Stimulated activated CD4-positive, alpha-beta T cell treated with anti-CD3 and anti-CD28 coated beads, Interleukin-12 subunit alpha, Interleukin-12 subunit beta, amount 100 ng/mL, for 48 hours (primary cell): ENCODE measurements at regions not wholly inside any gene's neighbourhood (a gene's known extent, or its start where the extent isn't known, plus 50 kb on each side); places are given as distances from the start of the nearest gene placed in this dataset.
A peak's percentile ranks its signal among the peaks of the same experiment; 100 is the strongest.
"Not testable (repeated sequence)": the region's sequence is repeated elsewhere in the genome, so short reads cannot be mapped to it uniquely, and the experiment has no call there.

ENCODE experiments used
- DNase-seq, 3 donors: peaks; one replicate each; pipeline ENCODE4 v3.0.0-alpha.2; 2020; ENCODE audit warnings: low read depth in 2 of 3, low spot score in 1 of 3

DNA sequence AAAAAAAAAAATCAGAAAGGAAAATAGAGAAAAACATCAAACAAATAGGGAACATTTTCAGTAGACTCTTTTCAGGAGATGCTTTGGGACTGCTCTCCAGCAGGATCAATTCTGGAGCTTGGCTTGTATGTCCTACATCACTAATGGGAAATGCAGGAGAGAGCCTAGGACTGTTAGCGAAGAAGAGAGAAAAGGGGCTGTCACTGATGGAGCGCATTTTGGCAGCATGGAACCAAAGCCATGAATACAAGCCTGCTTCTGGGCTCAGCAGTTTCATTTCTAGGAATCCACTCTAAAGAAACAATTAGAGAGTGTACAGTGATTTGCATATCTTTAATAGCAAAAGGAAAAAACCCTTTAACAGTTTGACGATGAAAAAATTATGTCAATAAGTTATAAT is 203.9 kb downstream of the NUFIP1 start:
- no peak for DNase-seq

DNA sequence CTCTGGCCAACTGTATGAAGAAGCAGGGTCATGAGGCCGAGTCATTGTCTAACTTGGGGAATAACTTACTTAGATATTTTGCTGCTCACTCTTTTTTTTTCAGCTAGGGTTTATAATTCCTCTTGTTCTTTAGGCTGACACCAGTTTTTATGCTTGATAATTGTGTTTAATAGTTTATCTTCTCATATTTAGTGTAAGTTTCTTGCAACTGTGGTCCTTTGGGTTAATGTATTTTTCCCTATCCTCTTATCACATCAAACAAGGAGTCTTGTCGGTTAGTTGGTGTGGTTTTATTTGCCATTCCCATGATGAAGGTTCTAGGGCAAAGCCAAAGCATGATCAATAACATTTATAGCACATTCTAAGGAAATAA is 204.6 kb downstream of the NUFIP1 start:
- DNase-seq, result no peak

DNA sequence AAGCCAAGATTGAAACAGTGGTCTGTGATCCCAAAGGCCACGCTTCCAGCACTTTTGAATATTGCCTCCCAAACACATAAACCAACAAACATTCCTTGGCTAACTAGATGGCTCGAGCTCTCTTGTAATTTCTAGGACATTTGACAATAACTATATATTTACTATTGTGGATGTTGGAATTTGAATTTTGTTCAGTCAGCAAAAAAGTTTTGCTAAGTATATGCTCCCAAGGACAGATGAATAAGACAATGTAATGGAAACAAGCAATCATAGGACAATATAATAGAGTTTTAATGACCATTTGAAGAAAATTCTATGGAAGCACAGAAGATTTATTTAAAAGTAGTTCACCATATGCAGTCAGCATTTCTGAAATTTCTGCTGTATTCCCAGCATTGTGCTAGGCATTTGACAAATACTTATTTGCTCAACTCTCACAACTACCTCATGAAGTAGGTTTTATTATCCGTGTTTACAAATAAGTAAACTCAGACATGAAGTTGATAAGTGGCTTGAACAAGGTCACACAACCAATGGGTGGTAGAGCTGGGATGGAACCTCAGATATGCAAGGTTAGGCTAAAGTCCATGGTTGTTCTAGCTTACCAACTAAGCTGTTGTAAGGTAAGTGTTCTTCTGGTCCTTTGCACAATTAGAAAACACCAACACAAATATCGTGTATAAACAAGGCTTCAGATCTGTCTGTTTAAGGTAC is 205.1 kb downstream of the NUFIP1 start:
- DNase-seq, result no peak

DNA sequence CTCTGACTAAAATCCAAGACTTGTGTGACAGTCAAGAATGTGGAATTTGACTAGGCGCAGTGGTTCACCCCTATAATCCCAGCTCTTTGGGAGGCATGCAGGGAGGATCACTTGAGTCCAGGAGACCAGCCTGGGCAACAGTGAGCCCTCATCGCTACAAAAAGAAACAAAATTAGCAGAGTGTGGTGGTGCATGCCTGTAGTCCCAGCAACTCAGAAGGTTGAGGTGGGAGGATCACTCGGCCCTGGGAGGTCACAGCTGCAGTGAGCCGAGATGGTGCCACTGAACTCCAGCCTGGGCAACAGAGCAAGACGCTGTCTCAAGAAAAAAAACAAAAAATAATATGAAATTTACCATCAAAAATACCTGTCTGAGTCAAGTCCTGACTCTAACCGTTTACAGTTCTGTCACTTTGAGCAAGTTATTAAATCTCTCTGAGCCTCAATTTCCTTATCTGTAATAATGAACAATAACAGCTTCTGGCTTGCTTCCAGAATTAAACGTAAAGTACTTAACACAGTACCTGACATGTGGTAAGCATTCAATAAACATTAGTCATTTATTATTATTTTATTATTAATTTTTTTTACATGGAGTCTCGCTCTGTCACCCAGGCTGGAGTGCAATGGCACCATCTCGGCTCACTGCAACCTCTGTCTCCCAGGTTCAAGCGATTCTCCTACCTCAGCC is 204.6 kb upstream of the TSC22D1 start:
- no peak for DNase-seq

DNA sequence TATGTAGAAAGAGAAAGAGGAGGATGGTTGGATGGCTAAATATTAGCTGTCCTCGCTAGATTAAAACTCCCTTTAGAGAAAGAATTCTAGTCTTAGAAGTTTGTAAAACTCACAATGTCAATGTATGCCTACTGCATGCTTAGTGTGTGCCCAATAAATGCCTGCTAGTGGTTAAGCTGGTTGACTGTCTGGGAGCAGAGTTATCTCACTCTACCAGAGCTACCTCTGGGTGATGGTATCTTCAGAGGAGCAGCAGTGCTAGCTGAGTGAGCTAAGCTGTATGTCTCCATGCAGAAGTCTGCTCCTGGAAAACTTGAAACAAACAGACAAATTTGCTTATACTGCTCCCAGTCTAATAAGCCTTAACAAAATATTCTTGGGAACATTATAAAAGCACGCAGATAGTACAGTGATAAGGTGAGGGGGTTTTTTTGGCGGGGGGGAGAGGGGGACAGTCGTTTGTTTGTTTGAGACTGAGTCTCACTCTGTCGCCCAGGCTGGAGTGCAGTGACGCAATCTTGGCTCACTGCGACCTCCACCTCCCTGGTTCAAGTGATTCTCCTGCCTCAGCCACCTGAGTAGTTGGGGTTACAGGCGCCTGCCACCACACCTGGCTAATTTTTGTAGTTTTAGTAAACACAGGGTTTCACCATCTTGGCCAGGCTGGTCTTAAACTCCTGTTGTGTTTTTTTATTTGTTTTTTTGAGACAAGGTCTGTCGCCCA is 202.8 kb upstream of the TSC22D1 start:
- no peak for DNase-seq

DNA sequence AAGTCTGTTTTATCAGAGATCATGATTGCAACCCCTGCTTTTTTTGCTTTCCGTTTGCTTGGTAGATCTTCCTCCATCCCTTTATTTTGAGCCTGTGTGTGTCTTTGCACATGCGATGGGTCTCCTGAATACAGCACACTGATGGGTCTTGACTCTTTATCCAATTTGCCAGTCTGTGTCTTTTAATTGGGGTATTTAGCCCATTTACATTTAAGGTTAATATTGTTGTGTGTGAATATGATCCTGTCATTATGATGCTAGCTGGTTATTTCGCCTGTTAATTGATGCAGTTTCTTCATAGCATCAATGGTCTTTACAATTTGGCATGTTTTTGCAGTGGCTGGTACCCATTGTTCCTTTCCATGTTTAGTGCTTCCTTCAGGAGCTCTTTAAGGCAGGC is 199.2 kb upstream of the TSC22D1 start:
- DNase-seq, result not testable (repeated sequence)

DNA sequence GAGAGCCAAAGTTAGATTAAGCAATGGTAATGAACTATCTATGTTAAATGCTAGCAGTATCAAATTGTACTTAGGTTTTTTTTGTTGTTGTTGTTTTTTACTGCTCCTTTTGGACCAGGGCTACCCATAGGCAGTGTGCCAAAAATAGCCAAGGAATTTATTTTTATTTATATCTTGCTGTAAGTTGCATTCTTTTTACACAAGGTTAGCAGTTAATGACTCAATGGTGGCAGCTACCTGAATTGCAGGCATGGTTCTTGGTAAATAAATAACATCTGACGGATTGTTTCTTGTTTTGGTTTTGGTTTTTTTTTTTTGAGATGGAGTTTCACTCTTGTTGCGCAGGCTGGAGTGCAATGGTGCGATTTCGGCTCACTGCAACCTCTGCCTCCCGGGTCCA is 194.8 kb upstream of the TSC22D1 start:
- DNase-seq, result no peak

DNA sequence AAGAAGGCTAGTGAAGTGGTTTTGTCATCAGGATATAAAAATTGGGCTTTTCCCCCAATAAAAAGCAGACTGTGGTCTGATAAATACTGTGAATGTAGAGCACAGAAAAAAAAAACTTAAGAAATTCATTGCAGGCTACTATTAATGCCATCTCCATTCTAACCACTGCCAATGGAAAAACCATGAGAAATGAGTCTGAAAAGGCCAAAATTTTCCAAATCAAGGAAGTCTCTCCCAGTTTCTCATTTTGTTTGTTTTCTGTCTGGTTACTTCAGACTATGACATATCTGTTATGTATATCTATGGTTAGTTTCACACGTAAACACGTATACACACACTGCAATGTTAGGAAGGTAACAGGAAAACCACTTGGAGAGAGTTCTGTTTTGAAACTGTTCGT is 193.6 kb upstream of the TSC22D1 start:
- DNase-seq, result no peak

DNA sequence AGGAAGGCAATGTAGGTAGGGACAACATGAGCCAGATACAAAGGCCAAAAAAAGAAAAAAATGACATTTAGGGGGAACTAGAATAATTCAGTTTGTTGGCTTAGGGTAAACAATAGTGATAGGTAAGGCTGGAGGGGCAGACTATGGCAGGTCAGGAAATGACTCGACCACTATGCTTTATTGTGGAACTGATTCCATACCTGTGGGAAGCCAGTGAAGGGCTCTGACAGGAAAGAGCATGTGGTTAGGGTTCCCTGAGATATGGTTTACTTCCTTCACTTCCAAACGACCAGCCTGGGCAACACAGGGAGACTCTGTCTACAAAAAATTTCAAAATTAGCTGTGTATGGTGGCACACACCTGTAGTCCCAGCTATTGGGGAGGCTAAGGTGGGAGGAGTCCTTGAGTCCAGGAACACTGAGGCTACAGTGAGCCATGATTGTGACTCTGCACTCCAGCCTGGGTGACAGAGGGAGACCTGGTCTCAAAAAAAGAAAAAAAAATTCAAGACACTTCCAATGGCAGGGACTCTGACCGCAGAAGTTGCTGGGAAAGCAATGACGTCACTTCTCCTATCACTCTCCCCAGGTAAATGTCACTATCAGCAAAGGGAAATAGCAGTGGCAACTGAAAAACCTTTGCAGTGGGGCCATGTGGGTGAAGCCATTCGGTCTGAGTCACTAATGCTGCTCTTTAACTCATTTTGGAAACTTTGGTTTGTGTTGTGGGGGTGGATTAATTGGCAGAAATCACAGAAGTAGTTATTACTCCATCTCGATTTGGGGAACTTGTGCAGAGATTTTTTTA is 192.8 kb upstream of the TSC22D1 start:
- peak; percentile 18 to 50 (median 33) for DNase-seq

DNA sequence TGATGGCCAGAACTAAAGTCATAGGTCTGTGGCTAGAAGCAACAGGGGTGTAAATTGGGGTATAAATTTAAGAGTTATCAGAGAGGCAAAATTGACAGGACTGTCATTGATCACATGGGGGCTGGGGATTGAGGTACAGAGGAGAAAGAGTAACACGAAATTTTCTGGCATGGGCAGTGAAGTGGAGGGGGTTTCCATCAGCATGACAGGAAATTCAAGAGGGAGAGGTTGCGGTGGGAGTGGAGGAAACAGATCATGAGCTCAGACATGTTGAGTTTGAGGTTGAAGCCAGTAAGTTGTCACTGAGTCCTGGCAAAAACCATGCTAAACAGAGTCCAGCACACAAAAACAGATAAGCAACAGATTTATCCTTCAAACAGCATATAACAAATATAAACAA is 192.1 kb upstream of the TSC22D1 start:
- DNase-seq, result peak; percentile 8 to 26 (median 10)

DNA sequence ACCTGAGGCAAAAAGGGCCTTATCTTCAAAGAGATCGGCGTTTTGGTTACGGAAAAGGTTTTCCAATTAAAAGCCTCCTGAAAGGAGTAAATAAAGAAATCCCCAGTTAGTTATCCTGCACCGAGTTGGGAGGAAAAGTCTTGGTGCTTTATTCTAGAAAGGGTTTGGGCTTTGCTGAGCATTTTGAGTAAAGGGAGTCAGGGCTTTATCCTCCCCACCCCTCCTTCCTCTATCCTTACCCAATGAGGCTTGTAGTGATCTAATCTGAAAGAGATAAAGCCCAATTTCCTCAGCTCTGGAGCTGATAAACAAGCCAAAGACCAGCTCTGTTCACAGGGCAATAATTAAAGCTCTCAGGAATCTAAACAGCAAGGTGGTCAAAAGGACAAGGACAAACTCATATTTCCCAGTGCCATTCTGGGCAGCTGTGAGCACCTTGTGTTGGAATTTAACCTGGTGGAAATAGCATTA is 188.9 kb upstream of the TSC22D1 start:
- no peak for DNase-seq

DNA sequence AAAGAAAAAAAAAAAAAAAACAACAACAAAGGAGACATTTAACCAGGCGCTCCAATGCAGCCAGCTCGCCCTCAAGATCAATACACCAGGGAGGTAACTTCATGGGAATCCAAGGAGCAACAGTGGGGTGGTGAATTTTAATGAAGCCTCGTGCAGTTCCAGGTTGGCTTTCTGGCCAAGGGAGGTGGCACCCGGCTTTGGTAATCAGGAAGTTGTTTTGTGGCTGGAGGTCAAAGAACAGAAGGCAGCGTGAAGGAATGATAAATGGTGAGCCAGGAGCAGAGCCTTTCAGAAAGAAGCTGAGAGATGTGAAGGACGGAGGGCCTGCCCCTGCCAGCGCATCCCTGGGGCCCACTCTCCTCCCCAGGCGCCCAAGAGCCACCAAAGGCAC is 188.2 kb upstream of the TSC22D1 start:
- DNase-seq, result no peak

DNA sequence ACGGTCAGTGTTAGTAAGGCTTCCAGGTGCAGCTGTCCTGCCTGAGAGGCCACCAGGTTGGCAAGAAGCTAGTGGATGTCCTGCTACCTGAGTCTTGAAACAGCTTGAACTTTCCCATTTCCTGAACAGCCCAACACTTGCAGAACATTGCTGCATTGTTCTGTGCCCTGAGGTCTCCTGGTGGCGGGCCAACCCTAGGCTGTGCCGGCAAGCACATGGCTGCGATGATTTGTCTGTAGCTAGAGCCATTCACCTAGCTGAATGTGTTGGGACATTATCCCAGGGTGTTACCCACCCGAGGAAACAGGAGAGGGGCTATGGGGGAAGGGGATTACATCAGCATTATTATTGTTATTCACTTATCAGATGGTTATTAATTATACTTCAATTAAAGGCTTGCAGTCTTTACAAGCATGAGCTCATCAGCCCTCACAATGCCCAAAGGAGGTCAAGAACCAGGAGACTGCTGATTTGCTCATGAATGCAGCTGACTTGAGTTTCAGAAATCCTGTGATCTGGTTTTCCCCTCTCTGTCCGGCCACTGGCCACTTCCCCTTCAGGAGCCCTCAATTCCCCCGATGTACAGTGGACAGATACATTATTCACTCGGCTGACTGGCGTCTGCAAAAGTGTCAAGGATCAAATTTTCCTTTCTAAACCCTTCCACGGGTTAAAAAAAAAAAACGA is 187.6 kb upstream of the TSC22D1 start:
- DNase-seq, result no peak

DNA sequence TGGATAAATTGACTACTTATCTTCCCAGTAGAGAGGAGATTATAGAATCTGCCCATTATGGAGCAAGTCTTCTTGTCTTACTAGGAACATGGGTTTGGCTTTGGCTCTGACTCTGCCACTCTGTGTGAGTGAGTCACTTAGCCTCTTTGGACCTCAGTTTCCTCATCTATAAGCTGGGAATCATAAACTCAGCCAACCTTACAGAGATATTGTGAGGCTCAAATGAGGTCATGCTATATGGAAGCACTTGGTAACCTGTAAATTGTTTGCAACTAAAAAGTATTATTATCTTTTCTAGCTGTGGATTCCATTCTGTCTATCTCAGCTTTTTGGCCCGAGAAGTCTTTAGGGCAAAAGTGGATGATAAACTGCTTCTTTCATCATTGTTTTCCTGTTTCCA is 186.8 kb upstream of the TSC22D1 start:
- DNase-seq, result no peak

DNA sequence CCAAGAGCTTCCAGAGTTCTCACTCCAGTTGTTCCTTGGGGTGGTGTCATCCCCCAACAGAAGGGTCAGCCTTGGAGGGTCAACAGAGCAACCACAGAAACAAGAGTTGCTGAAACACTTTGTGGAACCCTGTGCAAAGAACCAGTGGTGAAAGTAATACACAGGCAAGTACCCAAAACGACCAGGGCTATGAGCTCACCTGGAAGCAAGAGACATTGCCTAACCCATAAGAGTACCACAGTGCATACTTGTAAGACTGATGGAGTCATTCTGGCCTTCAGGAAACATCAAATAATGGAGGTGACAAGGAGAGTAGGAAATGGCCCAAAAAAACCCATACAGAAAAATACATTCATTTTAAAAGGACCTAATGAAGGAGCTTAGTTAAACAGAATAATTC is 184.3 kb upstream of the TSC22D1 start:
- DNase-seq, result no peak

DNA sequence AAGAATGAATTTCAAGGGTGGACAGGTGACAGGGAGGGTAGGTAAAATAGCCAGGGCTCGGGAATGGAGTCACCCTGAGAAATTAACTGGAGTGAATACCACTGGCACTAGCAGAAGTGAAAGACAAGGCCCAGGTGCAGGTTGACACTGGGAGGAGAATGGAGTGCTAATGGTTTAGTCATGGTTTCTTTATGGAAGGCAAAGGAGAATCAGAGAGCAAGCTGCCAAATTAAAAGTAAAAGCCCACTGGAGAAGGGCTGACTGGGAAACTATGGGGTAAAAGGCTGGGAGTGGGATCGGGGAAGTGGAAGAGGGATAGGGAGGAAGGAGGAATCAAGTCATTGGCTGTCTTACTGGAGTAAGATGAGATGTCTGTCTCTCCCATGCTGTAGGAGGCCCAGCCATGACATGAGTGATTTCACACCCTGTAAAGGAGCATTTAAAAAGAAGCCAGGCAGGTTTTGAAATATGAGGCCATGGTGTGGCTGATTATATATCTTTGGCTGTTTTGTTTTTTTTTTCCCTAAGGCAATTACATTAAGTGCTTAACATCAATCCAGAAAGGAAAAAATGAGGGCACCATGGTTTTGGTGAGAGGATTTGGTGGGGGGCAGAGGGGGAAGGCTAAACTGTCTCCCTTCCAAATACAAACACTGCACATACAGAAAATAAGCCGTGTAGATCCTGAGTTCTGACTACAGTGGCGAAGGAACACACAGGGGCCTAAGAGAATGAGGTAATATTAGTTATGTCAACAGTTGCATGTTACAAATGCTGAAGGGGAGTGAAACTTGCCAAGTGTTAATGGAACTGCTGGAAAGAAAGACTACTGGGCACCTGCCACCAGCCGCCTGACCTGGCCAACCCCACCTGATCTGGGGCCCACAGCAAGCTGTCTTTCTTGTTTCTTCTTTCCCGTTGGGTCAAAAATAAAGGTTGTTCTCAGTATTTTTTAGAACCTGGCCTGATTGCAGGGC is 183.5 kb upstream of the TSC22D1 start:
- DNase-seq, result no peak

DNA sequence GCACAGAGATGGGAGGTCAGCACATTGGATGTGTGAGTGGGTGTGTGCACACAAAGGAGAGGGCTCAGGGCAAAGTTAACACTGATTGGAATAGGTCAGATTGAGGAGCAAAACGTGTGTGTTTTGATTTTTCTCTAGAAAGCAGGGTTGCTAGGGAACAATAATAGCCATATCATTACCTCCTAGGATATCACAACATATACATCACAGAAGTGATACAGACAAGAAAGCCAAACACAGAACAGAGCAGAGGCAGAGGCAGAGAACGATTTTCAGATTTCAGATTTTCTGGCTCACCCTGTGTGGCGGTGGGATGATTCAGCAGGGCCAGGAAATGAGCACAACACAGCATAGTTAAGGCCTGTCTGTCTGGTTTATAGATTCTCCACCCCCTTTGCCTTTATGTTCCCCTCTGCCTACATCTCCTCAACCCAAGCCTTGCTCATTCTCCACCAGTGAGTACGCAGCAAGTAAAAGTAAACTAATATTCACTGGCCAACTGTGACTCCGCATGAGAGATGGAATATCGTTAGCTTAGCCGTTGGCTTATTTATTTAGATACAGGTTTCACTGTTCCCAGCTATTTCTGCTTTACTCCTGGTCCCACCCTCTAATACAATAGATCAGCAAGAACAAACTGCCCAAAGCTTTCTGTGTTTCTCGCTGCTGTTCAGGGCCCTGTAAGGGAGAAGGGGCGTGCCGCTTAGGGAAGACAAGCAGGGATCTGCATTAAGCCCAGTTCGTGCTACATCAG is 182.7 kb upstream of the TSC22D1 start:
- DNase-seq, result peak in 2 of 3 donors; percentile 10 to 32

DNA sequence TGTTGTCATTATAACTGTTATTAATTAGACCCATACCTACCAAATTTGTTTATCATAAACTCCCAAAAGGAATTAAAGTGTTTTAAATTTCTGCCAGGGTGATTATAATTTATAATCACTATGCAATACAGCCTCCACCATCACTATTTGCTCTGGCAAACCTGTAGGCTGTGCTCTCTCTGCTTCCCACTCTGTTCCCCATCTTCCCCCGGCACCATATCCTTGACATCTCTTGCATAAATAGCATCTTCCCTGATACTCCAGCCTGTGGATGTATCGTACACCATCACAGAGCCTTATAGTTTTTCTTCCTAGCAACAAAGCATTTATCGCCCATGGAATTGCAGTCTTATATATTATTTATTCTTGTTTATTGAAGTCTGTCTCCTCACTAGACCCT is 181.5 kb upstream of the TSC22D1 start:
- no peak for DNase-seq

DNA sequence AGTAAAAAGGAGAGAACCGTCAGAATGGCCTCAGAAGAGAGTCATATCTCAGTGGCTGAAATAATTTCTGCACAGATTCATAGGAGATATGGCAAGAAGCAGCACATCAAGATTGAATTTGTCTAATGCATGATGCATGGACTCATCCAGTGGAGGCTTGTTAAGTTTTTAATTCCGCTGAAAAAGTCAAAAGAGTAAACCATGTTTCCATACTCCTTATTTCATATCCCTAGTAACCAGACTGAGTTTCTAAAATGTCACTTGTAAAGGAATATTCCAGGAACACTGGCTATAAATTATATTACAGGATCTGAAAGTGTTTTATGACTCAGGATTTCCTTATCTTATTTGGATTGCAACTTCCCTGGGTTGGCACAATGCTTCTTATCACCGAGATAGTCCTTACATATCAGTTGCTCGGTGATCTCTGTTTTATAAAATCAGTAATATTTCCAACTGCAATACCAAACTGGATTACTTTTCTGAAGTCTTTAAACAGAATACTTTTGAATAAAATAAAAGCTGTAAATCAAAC is 180.2 kb upstream of the TSC22D1 start:
- DNase-seq, result no peak
